NOMO-1 (cell line): ENCODE measurements at regions not wholly inside any gene's neighbourhood (a gene's known extent, or its start where the extent isn't known, plus 50 kb on each side); places are given as distances from the start of the nearest gene placed in this dataset.

Experiments used
- DNase-seq, 2 experiments: peaks; one replicate each; lab custom pipeline; 2025; ENCODE audit not compliant: unreplicated experiment in 2 of 2; lab: John Stamatoyannopoulos, UW

GRCh38 chr10:108471420-108471819 is 1306.9 kb upstream of the SORCS1 start:
- DNase-seq: no peak

GRCh38 chr10:108469940-108470339 is 1305.4 kb upstream of the SORCS1 start:
- no peak for DNase-seq

GRCh38 chr10:108465871-108466641 is 1301.5 kb upstream of the SORCS1 start:
- no peak for DNase-seq

GRCh38 chr10:108462005-108462404 is 1297.5 kb upstream of the SORCS1 start:
- no peak for DNase-seq

GRCh38 chr10:108454793-108455192 is 1290.3 kb upstream of the SORCS1 start:
- no peak for DNase-seq

- no peak for DNase-seq
Observed at GRCh38 chr10:108454224-108454623, 1289.7 kb upstream of the SORCS1 start.

GRCh38 chr10:108453166-108453565 is 1288.7 kb upstream of the SORCS1 start:
- DNase-seq: no peak

- no peak for DNase-seq
Observed at GRCh38 chr10:108452533-108452932, 1288.0 kb upstream of the SORCS1 start.

- DNase-seq: no peak
Observed at GRCh38 chr10:108450280-108450679, 1285.8 kb upstream of the SORCS1 start.

GRCh38 chr10:108445746-108446145 is 1281.2 kb upstream of the SORCS1 start:
- no peak for DNase-seq

- no peak for DNase-seq
Observed at GRCh38 chr10:108443636-108444035, 1279.1 kb upstream of the SORCS1 start.

- DNase-seq: no peak
Observed at GRCh38 chr10:108439397-108439796, 1274.9 kb upstream of the SORCS1 start.

- no peak for DNase-seq
Observed at GRCh38 chr10:108436096-108436495, 1271.6 kb upstream of the SORCS1 start.

- DNase-seq: no peak
Observed at GRCh38 chr10:108434559-108435252, 1270.2 kb upstream of the SORCS1 start.

GRCh38 chr10:108427146-108427545 is 1262.6 kb upstream of the SORCS1 start:
- no peak for DNase-seq

GRCh38 chr10:108425283-108425964 is 1260.9 kb upstream of the SORCS1 start:
- DNase-seq: no peak

- no peak for DNase-seq
Observed at GRCh38 chr10:108424656-108425055, 1260.2 kb upstream of the SORCS1 start.

- DNase-seq: no peak
Observed at GRCh38 chr10:108422286-108422685, 1257.8 kb upstream of the SORCS1 start.

GRCh38 chr10:108421266-108421665 is 1256.8 kb upstream of the SORCS1 start:
- DNase-seq: no peak

- DNase-seq: no peak
Observed at GRCh38 chr10:108413954-108414353, 1249.4 kb upstream of the SORCS1 start.

- no peak for DNase-seq
Observed at GRCh38 chr10:108412323-108412722, 1247.8 kb upstream of the SORCS1 start.

GRCh38 chr10:108411894-108412293 is 1247.4 kb upstream of the SORCS1 start:
- DNase-seq: no peak
